IPS-20b (cell line): ENCODE measurements at regions not wholly inside any gene's neighbourhood (a gene's known extent, or its start where the extent isn't known, plus 50 kb on each side); places are given as distances from the start of the nearest gene placed in this dataset.
"Not testable (repeated sequence)": the region's sequence is repeated elsewhere in the genome, so short reads cannot be mapped to it uniquely, and the experiment has no call there.

ENCODE experiments used
- H3K27ac ChIP-seq: one replicate; pipeline ENCODE4 v1.5.1; 2013; ENCODE audit warnings: low read length
- H3K27me3 ChIP-seq: 2 replicates; pipeline ENCODE4 v1.6.1; 2013; ENCODE audit warnings: mild to moderate bottlenecking, low read length, inconsistent platforms; ENCODE audit not compliant: insufficient read depth
- H3K36me3 ChIP-seq: 2 replicates; pipeline ENCODE4 v1.6.1; 2013; ENCODE audit warnings: low read depth, mild to moderate bottlenecking, inconsistent platforms, low read length, moderate library complexity; ENCODE audit not compliant: insufficient read depth
- H3K4me1 ChIP-seq: 2 replicates; pipeline ENCODE4 v1.6.1; 2013; ENCODE audit warnings: mild to moderate bottlenecking, control low read depth, inconsistent platforms, low read length, moderate library complexity; ENCODE audit not compliant: insufficient read depth
- H3K4me3 ChIP-seq: 2 replicates; pipeline ENCODE4 v1.5.1; 2013; ENCODE audit warnings: mild to moderate bottlenecking, low read length, inconsistent platforms
- H3K9ac ChIP-seq: 2 replicates; pipeline ENCODE4 v1.6.1; 2013; ENCODE audit warnings: low read depth, mild to moderate bottlenecking, inconsistent platforms, low read length, moderate library complexity
- H3K9me3 ChIP-seq: 2 replicates; pipeline ENCODE4 v1.6.1; 2013; ENCODE audit warnings: mild to moderate bottlenecking, low read depth, low read length, inconsistent platforms; ENCODE audit not compliant: insufficient read depth

DNA sequence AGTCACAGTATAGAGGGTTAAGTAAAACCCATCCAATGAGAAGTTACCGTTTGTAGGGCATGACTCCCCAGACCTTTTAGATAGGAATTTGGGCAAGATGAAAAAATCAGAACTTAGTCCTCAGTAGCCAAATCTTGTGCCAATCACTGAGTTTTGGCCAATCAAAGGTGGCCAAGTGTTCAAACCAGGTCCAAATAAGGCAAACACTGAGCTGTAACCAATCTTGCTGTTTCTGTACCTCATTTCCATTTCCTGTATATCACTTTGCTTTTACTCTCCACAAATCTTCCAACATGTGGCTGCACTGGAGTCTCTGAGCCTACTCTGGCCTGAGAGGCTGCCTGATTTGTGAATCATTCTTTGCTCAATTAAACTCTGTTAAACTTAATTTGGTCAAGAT lies 81.8 kb upstream of the GPR6 start:
- Histone ChIP-seq H3K36me3 (no peaks in the 10 kb centered on the region), H3K4me1 (peaks cover 16% of the 10 kb centered on the region), H3K27ac (no peak overlapping the region), H3K4me3 (no peak overlapping the region), H3K9ac (no peak overlapping the region), H3K9me3 (peaks cover 20% of the 10 kb centered on the region), H3K27me3 (peaks cover under 1% of the 10 kb centered on the region; the same call in 1 of the 2 replicates)

DNA sequence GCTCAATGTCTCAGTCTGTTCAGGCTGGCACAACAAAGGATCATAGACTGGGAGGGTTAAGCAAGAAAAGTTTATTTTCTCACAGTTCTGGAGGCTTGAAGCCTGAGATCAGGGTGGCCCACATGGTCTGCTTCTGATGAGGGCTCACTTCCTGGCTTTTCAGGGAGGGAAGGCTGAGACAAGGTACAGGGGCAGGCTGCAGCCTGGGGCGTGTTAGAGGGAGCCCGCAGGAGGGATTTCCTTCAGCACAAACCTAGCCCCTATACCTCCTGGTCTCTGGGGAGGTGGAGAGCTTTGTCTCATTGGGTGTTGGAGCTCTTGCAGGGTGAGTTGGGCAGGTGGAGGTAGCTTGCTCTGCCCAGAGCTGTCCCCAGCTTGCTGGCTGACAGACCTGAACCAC lies 81.1 kb upstream of the GPR6 start:
- H3K27ac ChIP-seq, result no peak overlapping the region
- no peak overlapping the region for H3K9ac ChIP-seq
- H3K27me3 ChIP-seq, result peaks cover 8% of the 10 kb centered on the region; the same call in 1 of the 2 replicates
- H3K9me3 ChIP-seq, result peaks cover 20% of the 10 kb centered on the region
- H3K4me1 ChIP-seq, result peaks cover 19% of the 10 kb centered on the region
- no peak overlapping the region for H3K4me3 ChIP-seq
- no peaks in the 10 kb centered on the region for H3K36me3 ChIP-seq

DNA sequence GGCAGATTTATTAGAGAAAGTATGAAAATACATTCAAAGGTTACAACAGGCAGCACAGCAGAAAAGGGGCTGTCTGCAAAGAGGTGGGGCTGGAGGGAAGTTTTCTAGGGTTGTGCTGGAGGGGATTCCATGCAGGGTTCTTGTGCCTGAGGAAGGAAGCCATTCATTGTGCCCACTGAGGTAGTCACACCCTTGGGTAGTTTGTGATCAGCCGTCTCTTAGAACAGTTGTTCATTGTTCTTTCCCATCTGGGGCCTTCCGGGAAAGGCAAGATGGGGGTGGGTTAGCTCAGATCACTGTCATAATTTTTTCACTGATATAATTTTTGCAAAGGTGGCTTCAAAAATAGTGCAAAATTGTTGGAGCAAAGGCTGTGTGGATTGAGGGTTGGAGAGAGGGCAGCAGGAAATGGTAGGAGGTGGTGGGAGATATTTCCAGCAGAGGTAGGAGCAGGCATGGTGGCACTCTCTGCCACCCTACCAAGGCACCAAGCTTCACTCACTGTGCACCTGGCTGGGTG lies 80.5 kb upstream of the GPR6 start:
- Histone ChIP-seq H3K9me3 (peaks cover 20% of the 10 kb centered on the region), H3K27ac (no peak overlapping the region)

DNA sequence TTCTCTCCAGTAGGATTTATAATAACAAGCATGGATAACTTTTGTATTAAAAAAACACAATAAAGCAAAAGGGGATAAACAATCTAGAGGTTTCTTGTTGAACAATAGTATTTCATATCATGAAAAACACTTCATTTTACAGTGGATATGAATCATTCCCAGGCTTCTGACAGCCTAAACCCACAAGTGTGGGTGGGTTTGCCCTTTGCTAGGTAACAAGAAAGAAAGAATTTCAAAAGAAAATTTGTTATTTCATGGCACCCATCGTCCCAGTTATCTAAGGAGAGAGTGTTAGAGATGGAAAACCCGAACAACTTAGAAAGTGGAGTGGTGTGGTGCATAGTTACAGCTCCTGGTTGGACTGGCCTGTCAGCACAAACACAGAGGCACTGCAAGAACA lies 76.1 kb upstream of the GPR6 start:
- Histone ChIP-seq H3K9me3 (no peaks in the 10 kb centered on the region), H3K9ac (no peak overlapping the region), H3K27me3 (peaks cover 27% of the 10 kb centered on the region), H3K4me1 (peaks cover 6% of the 10 kb centered on the region), H3K36me3 (no peaks in the 10 kb centered on the region), H3K4me3 (no peak overlapping the region), H3K27ac (no peak overlapping the region)

More for the DNA sequence above, 80.5 kb upstream of the GPR6 start:
- Histone ChIP-seq H3K4me1 (peaks cover 15% of the 10 kb centered on the region), H3K27me3 (peaks cover 14% of the 10 kb centered on the region), H3K9ac (no peak overlapping the region), H3K4me3 (no peak overlapping the region), H3K36me3 (no peaks in the 10 kb centered on the region)

DNA sequence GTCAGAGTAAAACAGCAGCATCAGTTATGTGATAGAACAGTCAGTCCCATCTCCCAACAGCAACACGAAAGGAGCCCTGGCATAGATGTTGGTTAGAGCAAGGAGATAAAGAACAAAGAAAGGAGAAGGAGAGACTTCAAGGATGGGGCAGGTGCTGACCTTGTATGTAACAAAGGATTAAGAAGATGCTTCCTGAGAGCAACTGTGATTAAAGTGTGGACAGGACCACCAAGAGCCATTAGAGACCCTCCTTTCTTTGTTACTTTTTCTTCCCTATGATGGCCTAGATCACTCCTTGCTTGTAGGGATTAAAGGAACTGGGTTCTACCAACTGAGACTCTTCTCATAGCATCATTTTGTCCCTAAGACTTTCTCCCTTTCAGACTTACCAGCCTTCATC lies 75.2 kb upstream of the GPR6 start:
- Histone ChIP-seq H3K4me1 (peaks cover 4% of the 10 kb centered on the region; the same call in 1 of the 2 replicates), H3K9me3 (no peaks in the 10 kb centered on the region), H3K27me3 (peaks cover 27% of the 10 kb centered on the region), H3K9ac (no peak overlapping the region), H3K4me3 (no peak overlapping the region), H3K36me3 (no peaks in the 10 kb centered on the region), H3K27ac (no peak overlapping the region)

DNA sequence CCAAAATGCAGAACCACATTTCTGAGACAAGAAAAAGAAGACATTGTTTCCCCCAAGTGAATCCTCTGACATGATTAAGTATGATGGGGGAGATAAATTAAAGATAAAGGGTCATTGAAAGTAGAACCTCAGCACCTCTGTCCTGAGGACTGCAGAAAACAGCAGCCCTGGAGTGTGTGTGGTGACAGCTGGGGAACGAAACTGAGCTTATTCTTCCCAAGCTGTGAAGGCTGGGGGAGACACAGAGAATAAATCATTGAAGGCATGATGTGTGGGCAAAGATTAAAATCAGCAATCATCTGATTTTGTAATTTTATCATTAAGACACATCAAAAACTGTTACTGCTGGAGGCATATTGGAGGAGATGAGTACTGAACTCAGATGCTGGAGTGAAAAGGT lies 67.5 kb upstream of the GPR6 start:
- Histone ChIP-seq H3K27ac (no peak overlapping the region), H3K4me1 (no peaks in the 10 kb centered on the region), H3K9me3 (no peaks in the 10 kb centered on the region)

DNA sequence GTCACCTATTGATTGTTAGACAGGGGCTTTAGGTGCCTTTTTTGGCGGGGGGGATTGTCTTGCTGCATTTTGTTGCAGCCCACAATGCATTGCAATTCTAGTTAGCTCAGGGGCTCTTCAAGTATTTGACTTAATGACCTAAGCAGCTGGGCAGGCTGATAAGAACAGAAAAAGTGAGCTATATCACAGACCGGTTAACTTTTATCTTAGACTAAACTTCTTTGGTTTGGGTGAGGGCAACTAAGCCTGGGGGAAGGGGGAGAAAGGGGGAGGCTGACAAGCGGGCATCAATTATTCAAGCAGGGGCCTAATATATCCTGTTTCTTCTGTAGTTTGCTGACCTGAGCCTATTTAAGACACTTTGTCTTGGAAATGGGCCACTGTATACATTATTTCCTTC lies 66.0 kb upstream of the GPR6 start:
- H3K9ac ChIP-seq, result no peak overlapping the region
- no peak overlapping the region for H3K27ac ChIP-seq
- no peaks in the 10 kb centered on the region for H3K9me3 ChIP-seq
- no peaks in the 10 kb centered on the region for H3K36me3 ChIP-seq
- no peaks in the 10 kb centered on the region for H3K27me3 ChIP-seq
- H3K4me3 ChIP-seq, result no peak overlapping the region
- H3K4me1 ChIP-seq, result no peaks in the 10 kb centered on the region

More for the DNA sequence above, 67.5 kb upstream of the GPR6 start:
- H3K4me3 ChIP-seq, result no peak overlapping the region
- H3K36me3 ChIP-seq, result no peaks in the 10 kb centered on the region
- H3K9ac ChIP-seq, result no peak overlapping the region
- no peaks in the 10 kb centered on the region; the same call in 1 of the 2 replicates for H3K27me3 ChIP-seq

DNA sequence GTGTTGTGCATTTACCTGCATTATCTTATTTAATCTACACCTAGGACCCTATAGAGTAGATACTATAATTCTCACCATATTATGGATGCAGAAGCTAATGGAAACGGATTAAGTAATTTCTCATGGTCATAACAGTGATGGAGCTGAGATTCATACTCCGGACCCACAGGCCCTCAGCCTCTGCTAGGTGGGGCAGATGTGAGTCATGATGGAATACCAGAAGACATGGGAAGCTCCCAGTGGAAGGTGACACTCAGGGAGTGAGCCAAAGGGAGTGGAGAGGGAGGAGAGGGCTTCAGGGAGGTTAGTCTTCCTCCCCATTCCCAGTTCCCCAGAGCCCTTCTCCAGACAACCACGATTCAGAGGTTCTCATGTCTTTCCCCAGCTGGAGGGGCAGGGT lies 65.2 kb upstream of the GPR6 start:
- Histone ChIP-seq H3K27ac (no peak overlapping the region), H3K9ac (no peak overlapping the region), H3K27me3 (no peaks in the 10 kb centered on the region), H3K9me3 (no peaks in the 10 kb centered on the region), H3K4me3 (no peak overlapping the region), H3K36me3 (no peaks in the 10 kb centered on the region), H3K4me1 (no peaks in the 10 kb centered on the region)

DNA sequence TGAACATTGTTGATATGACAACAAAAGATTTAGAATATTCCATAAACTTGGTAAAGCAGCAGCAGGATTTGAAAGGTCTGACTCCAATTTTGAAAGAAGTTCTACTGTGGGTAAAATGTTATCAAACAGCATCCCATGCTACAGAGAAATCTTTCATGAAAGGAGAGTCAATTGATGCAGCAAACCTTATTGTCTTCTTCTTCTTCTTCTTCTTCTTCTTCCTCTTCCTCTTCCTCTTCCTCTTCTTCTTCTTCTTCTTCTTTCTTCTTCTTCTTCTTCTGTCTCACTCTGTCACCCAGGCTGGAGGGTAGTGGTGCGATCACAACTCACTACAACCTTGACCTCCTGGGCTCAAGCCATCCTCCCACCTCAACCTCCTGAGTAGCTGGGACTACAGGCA lies 62.4 kb upstream of the GPR6 start:
- not testable (repeated sequence) for H3K4me3 ChIP-seq, H3K36me3 ChIP-seq, H3K9ac ChIP-seq, H3K27ac ChIP-seq, H3K4me1 ChIP-seq, H3K27me3 ChIP-seq, H3K9me3 ChIP-seq

DNA sequence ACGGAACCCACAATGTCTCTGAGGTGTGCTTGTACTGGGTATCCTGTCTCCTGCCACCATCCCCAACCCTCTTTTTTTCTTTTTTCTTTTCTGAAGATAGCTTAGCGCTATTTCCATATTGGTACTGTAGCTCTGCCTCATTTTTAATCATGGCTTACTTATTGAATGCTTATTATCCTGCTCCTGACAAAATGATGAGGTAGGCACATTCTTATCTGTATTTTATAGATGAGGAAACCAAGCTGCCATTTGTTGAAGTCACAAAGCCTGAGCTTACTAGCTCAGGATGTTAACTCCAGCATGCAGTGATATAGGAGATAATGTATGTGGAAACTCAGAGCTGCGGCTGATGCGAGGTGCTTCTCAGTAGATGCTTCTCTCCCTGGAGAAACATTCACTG lies 61.4 kb upstream of the GPR6 start:
- no peak overlapping the region for H3K9ac ChIP-seq
- no peaks in the 10 kb centered on the region for H3K4me1 ChIP-seq
- H3K27me3 ChIP-seq, result no peaks in the 10 kb centered on the region
- no peaks in the 10 kb centered on the region for H3K9me3 ChIP-seq
- H3K27ac ChIP-seq, result no peak overlapping the region
- H3K4me3 ChIP-seq, result no peak overlapping the region
- H3K36me3 ChIP-seq, result no peaks in the 10 kb centered on the region

DNA sequence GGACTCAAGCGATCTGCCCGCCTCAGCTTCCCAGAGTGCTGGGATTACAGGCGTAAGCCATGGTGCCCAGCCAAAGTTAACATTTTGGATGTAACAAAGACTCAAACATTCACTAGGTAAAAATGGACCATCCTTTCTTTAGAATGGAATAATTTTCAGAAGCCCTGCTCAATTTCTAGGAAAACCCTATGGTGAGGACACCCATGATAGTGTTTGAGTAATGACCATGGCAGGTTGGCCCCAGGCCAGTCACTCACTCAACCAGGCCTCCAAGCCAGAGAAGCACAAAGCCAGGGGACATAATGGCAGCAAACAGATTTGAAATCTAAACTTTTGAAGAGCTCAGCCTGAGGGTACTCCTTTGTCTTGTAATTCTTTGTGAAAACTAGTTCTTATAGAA lies 59.9 kb upstream of the GPR6 start:
- H3K27ac ChIP-seq, result no peak overlapping the region
- no peak overlapping the region for H3K4me3 ChIP-seq
- H3K27me3 ChIP-seq, result no peaks in the 10 kb centered on the region
- H3K36me3 ChIP-seq, result no peaks in the 10 kb centered on the region
- H3K4me1 ChIP-seq, result no peaks in the 10 kb centered on the region
- no peak overlapping the region for H3K9ac ChIP-seq
- H3K9me3 ChIP-seq, result no peaks in the 10 kb centered on the region

DNA sequence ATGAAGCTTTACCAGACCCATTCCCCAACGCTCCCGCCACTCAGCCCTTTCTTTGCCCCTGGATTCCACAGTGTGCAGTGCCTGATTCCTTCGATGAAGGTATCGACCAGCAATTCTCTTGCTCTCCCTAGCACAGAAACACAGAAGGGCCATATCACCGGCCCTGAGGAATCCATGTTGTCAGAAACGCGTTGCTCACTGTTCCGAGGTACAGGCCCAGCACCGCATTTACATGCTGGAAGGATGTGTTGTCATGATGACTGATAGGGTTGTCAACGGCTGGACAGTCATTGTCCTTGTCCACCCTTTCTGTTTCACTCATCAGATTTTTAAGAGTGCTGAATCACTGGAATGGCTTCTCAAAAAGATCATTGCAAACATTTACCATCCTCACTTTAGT lies 57.2 kb upstream of the GPR6 start:
- Histone ChIP-seq H3K4me1 (no peaks in the 10 kb centered on the region), H3K27me3 (no peaks in the 10 kb centered on the region), H3K4me3 (no peak overlapping the region), H3K9ac (no peak overlapping the region), H3K9me3 (no peaks in the 10 kb centered on the region), H3K27ac (no peak overlapping the region), H3K36me3 (no peaks in the 10 kb centered on the region)

DNA sequence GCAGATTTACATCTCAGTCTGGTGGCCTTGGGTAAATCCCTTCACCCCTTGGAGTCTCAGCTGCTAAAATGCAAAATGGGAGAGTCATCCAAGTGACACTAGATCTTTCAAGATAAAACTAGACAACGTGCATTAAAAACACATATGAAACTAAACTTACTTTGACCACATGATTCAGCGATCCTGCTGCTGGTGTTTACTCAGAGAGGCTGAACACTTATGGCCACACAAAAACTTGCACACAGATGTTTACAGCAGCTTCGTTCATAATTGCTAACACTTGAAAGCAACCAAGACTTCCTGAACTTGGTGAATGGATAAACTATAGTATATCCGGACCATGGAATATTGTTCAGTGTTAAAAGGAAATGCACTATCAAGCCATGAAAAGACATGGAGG lies 55.3 kb upstream of the GPR6 start:
- no peaks in the 10 kb centered on the region for H3K9me3 ChIP-seq
- no peak overlapping the region for H3K27ac ChIP-seq
- no peak overlapping the region for H3K4me3 ChIP-seq
- H3K27me3 ChIP-seq, result no peaks in the 10 kb centered on the region
- no peaks in the 10 kb centered on the region for H3K36me3 ChIP-seq
- H3K4me1 ChIP-seq, result no peaks in the 10 kb centered on the region
- H3K9ac ChIP-seq, result no peak overlapping the region
